Caco-2 (cell line): ENCODE measurements at regions not wholly inside any gene's neighbourhood (a gene's known extent, or its start where the extent isn't known, plus 50 kb on each side); places are given as distances from the start of the nearest gene placed in this dataset.

Experiments used
- BruUV-seq: library from RNA; stranded (reverse); fragments of 400-500 nt; replicated peaks from 2 replicates; lab custom pipeline; 2021; lab: Mats Ljungman, UMichigan
- CTCF ChIA-PET: fragments of 300-600 bp; sonication (Branson Sonifier 250); formaldehyde crosslinking; loops from one replicate; lab custom pipeline; 2022; ENCODE audit warnings: antibody characterized with exemption; lab: Charles Lee
- POLR2A ChIA-PET: fragments of 300-600 bp; sonication (Branson Sonifier 250); formaldehyde crosslinking; loops from one replicate; lab custom pipeline; 2022; ENCODE audit warnings: antibody characterized with exemption; lab: Charles Lee
- DNase-seq, 2 experiments: peaks; one replicate each; pipeline versions ENCODE4 v3.0.0 to v3.0.0-alpha.2; 2020 to 2022
- H3K27me3 ChIP-seq: replicated peaks from 2 replicates; pipeline ENCODE4 v1.6.0; 2011; ENCODE audit warnings: low read length; ENCODE audit not compliant: control insufficient read depth, insufficient read depth
- H3K36me3 ChIP-seq: 2 replicates; pipeline ENCODE4 v1.5.1; 2011; ENCODE audit warnings: low read length; ENCODE audit not compliant: control insufficient read depth, insufficient read depth
- H3K4me1 ChIP-seq: fragments of 250-450 bp; sonication (Bioruptor Pico); 2 replicates; pipeline ENCODE4 v1.5.1; 2020; ENCODE audit warnings: mild to moderate bottlenecking
- H3K4me3 ChIP-seq: 2 replicates; pipeline ENCODE4 v1.5.1; 2011; ENCODE audit warnings: low read depth, mild to moderate bottlenecking, control low read depth, low read length
- H3K9me3 ChIP-seq: fragments of 250-450 bp; sonication (Bioruptor Pico); 2 replicates; pipeline ENCODE4 v1.5.1; 2020; ENCODE audit warnings: mild to moderate bottlenecking, moderate library complexity
- H3K27ac Mint-ChIP-seq: one replicate; pipeline ENCODE4 v1.8.0; 2022; ENCODE audit warnings: mixed read lengths; ENCODE audit not compliant: unreplicated experiment
- H3K27me3 Mint-ChIP-seq: one replicate; pipeline ENCODE4 v1.8.0; 2022; ENCODE audit warnings: mixed read lengths; ENCODE audit not compliant: insufficient read depth, unreplicated experiment
- H3K36me3 Mint-ChIP-seq: one replicate; pipeline ENCODE4 v1.8.0; 2022; ENCODE audit warnings: mild to moderate bottlenecking, mixed read lengths; ENCODE audit not compliant: insufficient read depth, unreplicated experiment
- H3K4me1 Mint-ChIP-seq: one replicate; pipeline ENCODE4 v1.8.0; 2022; ENCODE audit warnings: low read depth, mixed read lengths; ENCODE audit not compliant: unreplicated experiment
- H3K4me3 Mint-ChIP-seq: one replicate; pipeline ENCODE4 v1.8.0; 2022; ENCODE audit warnings: mild to moderate bottlenecking, moderate library complexity, mixed read lengths; ENCODE audit not compliant: unreplicated experiment
- H3K9me3 Mint-ChIP-seq: one replicate; pipeline ENCODE4 v1.8.0; 2022; ENCODE audit warnings: mixed read lengths; ENCODE audit not compliant: unreplicated experiment
- intact Hi-C: fragments of 100-400 bp; cut with micrococcal nuclease; formaldehyde crosslinking; loops from one replicate; pipeline ENCODE4 v1.10.0; 2022; ENCODE audit not compliant: unreplicated experiment
- TF ChIP-seq, protein P1 (sequence below), 2 experiments: fragments of 200-600 bp in 1 of 2; IDR thresholded peaks; 1 replicate in 1 of 2; 2 replicates in 1 of 2; pipeline versions ENCODE4 v1.5.1 to v1.8.0; 2011 to 2022; ENCODE audit warnings: antibody characterized with exemption in 1 of 2, control low read depth in 1 of 2, inconsistent platforms in 1 of 2, low read depth in 1 of 2, low read length in 1 of 2, mild to moderate bottlenecking in 1 of 2, moderate library complexity in 1 of 2; ENCODE audit not compliant: insufficient read depth in 1 of 2, severe bottlenecking in 1 of 2, unreplicated experiment in 1 of 2

DNA sequence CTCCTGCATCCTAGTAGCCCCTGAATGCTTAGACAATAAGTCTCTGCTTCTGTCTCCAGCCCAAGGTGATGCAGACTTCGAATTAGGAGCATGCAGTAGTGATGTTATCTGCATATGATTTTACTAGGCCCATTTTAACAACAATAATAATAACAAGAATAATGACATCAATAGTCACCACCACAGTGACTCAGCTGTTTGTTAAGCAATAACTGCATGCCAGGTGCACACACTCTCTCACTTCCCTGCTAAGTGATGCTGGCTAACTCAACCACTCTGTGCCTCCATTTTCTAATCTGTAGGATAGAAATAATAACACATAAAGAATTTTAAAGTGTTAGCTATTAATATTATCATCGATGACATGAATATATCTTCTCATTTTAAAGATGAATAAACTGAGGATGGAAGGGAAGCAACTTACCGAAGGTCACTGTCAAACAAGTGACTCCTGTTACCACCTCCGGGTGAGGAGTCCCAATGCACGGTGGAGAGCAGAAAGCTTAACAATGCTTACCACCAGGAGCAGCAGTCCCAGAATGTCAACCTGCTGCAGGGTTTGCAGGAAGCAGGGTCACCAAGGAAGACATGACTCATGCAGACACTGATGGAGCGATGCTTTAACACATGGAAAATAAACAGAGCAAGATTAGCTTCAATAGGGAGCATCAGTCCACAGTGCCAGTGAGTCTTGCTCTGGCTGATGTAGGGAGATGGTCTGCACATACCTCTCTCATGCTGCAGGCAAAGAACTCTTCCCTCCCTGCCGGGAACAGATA is 290.2 kb downstream of the SPATA17 start:
- Mint-ChIP-seq H3K27me3 (peaks cover 17% of the 10 kb centered on the region), H3K36me3 (peaks cover 6% of the 10 kb centered on the region), H3K27ac (no peak overlapping the region), H3K9me3 (no peaks in the 10 kb centered on the region), H3K4me1 (no peaks in the 10 kb centered on the region), H3K4me3 (no peak overlapping the region)
- no peak overlapping the region for H3K4me3 ChIP-seq
- POLR2A ChIA-PET, result no interaction called here
- H3K27me3 ChIP-seq, result no peaks in the 10 kb centered on the region
- no peak for DNase-seq
- H3K9me3 ChIP-seq, result no peaks in the 10 kb centered on the region
- intact Hi-C loops, result no loop called here
- H3K36me3 ChIP-seq, result no peaks in the 10 kb centered on the region
- H3K4me1 ChIP-seq, result no peaks in the 10 kb centered on the region
- BruUV-seq, result no TSS peak
- CTCF ChIA-PET, result no interaction called here
- TF ChIP-seq, protein P1, sequence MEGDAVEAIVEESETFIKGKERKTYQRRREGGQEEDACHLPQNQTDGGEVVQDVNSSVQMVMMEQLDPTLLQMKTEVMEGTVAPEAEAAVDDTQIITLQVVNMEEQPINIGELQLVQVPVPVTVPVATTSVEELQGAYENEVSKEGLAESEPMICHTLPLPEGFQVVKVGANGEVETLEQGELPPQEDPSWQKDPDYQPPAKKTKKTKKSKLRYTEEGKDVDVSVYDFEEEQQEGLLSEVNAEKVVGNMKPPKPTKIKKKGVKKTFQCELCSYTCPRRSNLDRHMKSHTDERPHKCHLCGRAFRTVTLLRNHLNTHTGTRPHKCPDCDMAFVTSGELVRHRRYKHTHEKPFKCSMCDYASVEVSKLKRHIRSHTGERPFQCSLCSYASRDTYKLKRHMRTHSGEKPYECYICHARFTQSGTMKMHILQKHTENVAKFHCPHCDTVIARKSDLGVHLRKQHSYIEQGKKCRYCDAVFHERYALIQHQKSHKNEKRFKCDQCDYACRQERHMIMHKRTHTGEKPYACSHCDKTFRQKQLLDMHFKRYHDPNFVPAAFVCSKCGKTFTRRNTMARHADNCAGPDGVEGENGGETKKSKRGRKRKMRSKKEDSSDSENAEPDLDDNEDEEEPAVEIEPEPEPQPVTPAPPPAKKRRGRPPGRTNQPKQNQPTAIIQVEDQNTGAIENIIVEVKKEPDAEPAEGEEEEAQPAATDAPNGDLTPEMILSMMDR (IDR thresholded peaks at IDR 0.05; ENCODE audit: insufficient read depth in 1 of 2, low read depth in 1 of 2, low read length in 1 of 2, severe bottlenecking in 1 of 2, unreplicated experiment in 1 of 2), result no peak

DNA sequence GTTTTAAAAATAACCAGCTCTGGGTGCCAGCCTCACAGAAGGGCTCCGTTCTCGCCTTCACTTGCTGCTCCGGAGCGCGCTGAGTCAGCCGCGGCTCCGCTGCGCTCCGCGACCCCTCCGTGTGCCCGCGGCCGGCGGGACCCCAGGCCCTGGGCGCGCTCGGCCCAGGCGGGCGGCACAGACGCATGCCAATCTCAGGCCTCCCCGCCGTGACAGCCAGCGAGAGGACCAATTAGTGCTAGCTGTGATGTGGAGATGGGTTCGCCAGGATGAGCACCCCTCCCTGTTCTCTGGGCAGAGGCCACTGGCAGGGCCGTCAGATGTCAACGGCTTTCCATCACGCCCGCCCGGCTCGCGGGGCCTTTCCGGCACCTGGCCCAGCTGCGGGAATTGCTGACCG is 293.8 kb downstream of the SPATA17 start:
- no peaks in the 10 kb centered on the region for H3K9me3 ChIP-seq
- BruUV-seq, result no TSS peak
- Mint-ChIP-seq H3K27ac (no peak overlapping the region), H3K9me3 (no peaks in the 10 kb centered on the region), H3K27me3 (peaks cover 11% of the 10 kb centered on the region), H3K4me3 (no peak overlapping the region), H3K36me3 (peaks cover 6% of the 10 kb centered on the region), H3K4me1 (no peaks in the 10 kb centered on the region)
- H3K4me3 ChIP-seq, result no peak overlapping the region
- no peak for DNase-seq
- no peaks in the 10 kb centered on the region for H3K36me3 ChIP-seq
- ChIA-PET POLR2A (no interaction called here), CTCF (no interaction called here)
- TF ChIP-seq, protein P1 (IDR thresholded peaks at IDR 0.05; ENCODE audit: insufficient read depth in 1 of 2, low read depth in 1 of 2, low read length in 1 of 2, severe bottlenecking in 1 of 2, unreplicated experiment in 1 of 2), result no peak
- no peaks in the 10 kb centered on the region for H3K27me3 ChIP-seq
- H3K4me1 ChIP-seq, result no peaks in the 10 kb centered on the region
- intact Hi-C loops, result no loop called here

DNA sequence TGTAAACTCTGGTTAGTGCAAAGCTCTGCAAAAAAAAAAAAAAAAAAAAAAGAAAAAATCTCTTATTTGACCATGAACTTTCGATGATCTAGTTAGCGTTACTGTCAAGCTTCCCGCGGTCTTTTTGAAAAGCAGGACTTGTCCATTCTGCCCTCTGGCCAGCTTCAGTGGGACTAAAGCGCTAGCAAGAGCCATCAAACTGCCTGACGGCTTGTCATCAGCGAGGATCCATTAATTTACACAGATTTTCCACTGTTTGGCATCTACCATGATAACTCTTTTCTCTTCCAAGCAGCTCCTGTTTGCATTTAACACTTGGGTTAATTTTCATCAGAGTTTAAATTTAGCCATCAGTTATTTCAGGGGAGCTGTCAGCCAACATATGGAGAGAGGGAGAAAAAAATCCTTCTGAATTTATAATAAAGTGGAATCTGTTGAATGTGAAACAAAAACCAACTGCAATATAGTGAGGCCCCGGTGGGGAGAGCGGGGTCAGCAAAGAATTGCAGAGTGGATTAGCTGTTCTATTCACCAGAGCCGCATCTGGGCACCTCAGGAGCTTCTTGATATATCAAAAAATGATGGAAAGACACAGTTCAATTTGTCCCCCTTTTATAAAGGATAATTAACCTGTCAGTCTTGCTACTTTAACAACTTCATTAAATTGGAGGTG is 298.2 kb downstream of the SPATA17 start:
- no peaks in the 10 kb centered on the region for H3K36me3 Mint-ChIP-seq
- DNase-seq, result no peak
- Histone ChIP-seq H3K9me3 (no peaks in the 10 kb centered on the region), H3K36me3 (no peaks in the 10 kb centered on the region), H3K4me1 (no peaks in the 10 kb centered on the region), H3K27me3 (no peaks in the 10 kb centered on the region), H3K4me3 (no peak overlapping the region)
- H3K4me3 Mint-ChIP-seq, result no peak overlapping the region
- H3K27me3 Mint-ChIP-seq, result peaks cover 13% of the 10 kb centered on the region
- ChIA-PET POLR2A (no interaction called here), CTCF (no interaction called here)
- TF ChIP-seq, protein P1 (IDR thresholded peaks at IDR 0.05; ENCODE audit: insufficient read depth in 1 of 2, low read depth in 1 of 2, low read length in 1 of 2, severe bottlenecking in 1 of 2, unreplicated experiment in 1 of 2), result no peak
- no peak overlapping the region for H3K27ac Mint-ChIP-seq
- H3K4me1 Mint-ChIP-seq, result no peaks in the 10 kb centered on the region
- no TSS peak for BruUV-seq
- H3K9me3 Mint-ChIP-seq, result no peaks in the 10 kb centered on the region
- intact Hi-C loops, result no loop called here
